NCI-H1436 treated with DMSO at 0.1 percent for 48 hours (cell line): ENCODE measurements at regions not wholly inside any gene's neighbourhood (a gene's known extent, or its start where the extent isn't known, plus 50 kb on each side); places are given as distances from the start of the nearest gene placed in this dataset.
A peak's percentile ranks its signal among the peaks of the same experiment; 100 is the strongest.

Source experiments
- DNase-seq: peaks from one replicate; lab custom pipeline; 2025; lab: John Stamatoyannopoulos, UW

- no peak for DNase-seq
Observed at GRCh38 chr5:68407311-68408239, 192.0 kb downstream of the PIK3R1 start.

- DNase-seq, result peak; percentile 14
Observed at GRCh38 chr5:68408345-68408871, 192.9 kb downstream of the PIK3R1 start.

DNA sequence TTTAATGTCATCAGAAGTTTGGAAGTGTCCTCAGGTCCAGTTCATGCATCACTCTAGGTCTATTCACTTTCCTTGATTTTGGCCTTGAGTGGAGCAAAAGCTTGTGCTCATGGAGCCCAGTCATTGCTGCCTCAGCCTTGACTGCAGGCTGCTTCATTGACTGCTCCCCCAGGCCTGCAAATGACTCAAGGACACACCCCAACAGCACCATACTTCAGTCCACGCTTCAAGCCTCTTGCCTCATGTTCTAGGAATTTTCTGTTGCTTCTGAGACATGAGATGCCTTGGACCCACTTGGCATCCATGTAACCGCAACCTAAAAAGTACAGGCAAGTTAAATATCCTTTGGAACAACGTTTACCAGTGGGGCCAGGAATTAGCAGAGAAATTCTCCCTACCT is 193.7 kb downstream of the PIK3R1 start:
- no peak for DNase-seq

GRCh38 chr5:68411161-68411560 is 195.6 kb downstream of the PIK3R1 start:
- DNase-seq, result no peak

- DNase-seq, result no peak
Observed at GRCh38 chr5:68415177-68416085, 199.9 kb downstream of the PIK3R1 start.

DNA sequence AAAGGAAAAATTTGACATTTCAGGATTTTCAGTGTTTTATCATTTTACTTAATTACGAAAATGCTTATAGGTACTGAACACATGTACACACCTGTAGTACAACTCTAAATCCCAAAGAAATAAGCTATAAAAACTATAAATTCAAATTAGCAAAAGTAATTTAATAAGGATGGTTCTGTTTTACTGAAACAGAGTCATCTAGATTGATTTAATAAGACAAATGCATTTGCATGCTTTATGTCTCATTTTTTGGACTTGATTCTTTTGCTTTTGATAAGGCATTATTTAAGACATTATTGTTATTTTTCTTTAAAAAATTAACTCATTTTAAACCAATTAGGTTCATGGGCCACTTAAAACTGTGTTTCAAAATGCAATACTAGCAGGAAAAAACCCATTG is 201.2 kb downstream of the PIK3R1 start:
- no peak for DNase-seq

DNA sequence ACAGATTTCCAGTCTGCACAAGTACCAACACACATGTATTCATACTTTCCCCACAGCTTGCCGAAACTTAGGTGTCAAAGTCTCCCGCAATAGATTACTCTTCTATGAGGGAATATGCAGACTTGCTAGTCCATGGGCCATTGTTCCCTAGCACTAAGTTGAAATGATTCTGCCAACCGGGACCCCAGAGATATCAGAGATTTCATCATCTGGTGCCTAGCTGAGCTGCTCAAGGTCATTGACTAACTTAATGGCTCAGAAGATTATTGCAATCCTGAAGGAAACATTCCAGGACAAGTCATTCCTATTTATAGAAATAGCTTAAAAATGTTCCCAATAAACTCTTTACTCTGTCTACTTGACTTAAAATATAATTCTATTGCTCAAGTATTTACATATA is 202.6 kb downstream of the PIK3R1 start:
- DNase-seq, result no peak

DNA sequence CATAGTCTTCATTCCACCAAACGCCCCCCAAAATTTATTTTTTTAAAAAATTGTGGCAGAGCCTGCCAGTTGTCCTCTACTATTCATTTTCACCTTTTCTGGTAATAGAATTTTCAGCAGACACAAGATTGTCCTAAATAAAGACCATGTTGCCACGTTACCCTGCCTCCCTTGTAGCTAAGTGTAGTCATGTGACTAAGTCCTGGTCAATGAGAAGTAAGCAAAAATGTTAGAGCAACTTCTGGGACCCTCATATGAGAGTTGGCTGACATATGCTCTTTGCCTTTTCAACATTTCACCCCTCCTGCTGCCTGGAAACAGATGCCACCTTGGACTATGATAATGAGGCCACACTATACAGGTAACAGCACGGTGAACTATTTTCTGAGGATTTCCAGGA is 203.1 kb downstream of the PIK3R1 start:
- no peak for DNase-seq

GRCh38 chr5:68419081-68419636 is 203.6 kb downstream of the PIK3R1 start:
- DNase-seq, result no peak

GRCh38 chr5:68419637-68420452 is 204.3 kb downstream of the PIK3R1 start:
- no peak for DNase-seq

DNA sequence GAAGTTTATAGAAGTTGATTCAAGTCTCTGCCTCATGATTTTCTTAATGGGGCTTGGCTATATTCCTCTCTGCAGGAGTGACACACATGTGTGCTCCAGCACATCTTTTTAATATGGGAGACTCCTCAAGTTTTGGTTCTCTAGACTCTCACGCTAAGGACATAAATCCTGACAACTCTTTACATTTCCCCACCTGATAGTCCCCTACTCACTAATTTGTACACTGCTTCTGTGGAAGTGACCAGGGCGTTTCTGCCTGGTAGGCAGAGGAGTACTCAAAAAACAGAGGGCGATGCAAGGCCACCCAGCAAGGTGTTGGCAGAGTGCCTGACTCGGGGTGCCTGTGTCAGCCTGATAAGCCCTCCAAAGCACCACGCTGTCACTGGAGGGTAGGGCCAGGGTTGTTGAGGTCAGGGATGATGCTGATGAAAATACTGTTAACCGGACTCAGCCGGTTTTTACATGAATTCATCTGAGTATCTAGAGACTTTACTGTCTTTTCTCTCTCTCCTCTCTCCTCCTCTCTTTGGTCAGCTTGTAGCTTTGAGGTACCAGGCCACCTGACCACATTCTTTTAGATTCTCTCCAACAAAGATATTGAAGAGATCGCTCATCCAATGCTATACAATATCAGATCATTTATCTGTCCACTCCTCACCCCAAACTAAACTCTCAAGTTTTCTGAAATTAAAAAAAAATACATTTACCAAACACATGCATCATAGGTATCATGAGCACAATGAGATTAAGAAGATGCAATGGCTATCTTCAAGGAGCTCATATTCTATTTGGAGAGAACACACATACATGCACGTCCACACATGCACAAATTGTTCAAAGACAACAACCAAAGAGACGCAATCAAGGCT is 205.2 kb downstream of the PIK3R1 start:
- no peak for DNase-seq

DNA sequence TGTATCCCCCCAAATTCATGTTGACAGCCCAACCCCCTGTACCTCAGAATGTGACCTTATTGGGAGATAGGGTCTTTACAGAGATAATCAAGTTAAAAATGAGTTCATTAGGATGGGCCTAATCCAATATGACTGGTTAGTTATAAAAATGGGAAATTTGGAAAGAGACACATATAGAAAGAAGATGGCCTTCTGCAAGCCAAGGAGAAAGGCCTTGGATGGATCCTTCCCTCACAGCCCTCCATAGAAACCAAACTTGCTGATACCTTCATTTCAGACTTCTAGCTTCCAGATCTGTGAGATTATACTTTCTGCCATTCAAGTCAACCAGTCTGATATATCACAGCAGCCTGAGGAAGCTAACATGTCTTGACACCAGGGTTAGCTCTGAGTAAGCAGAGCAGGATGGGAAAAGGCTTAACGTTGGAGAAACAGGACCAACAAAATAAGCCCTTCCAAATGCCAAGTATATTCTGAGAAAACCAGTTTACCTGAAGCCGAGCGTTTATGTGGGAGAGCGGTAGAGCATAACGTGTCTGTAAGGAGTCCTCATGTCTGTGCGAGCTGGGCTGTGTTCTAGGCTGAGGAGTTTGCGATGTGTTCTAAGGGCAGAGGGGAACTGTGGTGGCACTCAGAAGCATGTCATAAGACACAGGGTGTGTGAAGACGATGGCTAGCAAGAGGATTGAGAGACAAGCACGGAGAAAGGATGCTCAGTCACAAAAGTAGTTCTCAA is 206.1 kb downstream of the PIK3R1 start:
- DNase-seq, result no peak

DNA sequence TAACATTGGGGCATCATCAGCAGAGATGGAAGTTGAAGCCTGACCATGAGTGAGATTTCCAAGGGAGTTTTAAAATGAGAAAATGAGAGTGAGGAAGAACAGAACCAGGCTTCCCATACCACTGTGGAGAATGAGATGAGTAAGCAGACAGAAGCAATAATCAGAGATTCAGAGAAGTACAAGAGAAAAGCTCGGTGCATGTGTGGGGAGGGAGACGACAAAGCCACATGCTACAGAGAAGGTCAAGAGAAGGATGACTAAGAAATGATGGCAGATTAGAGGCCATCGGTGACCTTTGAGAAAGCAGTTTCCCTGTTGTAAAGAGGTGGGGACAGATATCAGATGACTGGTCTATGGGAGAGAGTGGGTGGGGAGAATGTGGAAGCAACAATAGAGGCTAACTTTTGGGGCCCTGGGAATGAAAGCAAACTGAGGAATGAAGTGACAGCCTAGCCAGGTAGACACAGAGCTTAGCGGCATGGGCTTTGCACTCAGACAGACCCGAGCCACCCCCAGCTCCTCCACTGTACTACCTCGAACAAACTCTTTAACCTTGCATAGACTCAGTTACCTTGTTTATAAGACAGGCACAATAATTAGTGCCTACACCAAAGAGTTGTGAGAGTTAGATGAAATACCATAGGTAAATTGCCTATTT is 207.7 kb downstream of the PIK3R1 start:
- DNase-seq, result no peak

GRCh38 chr5:68424799-68425537 is 209.4 kb downstream of the PIK3R1 start:
- no peak for DNase-seq

GRCh38 chr5:68426586-68426985 is 211.0 kb downstream of the PIK3R1 start:
- no peak for DNase-seq

DNA sequence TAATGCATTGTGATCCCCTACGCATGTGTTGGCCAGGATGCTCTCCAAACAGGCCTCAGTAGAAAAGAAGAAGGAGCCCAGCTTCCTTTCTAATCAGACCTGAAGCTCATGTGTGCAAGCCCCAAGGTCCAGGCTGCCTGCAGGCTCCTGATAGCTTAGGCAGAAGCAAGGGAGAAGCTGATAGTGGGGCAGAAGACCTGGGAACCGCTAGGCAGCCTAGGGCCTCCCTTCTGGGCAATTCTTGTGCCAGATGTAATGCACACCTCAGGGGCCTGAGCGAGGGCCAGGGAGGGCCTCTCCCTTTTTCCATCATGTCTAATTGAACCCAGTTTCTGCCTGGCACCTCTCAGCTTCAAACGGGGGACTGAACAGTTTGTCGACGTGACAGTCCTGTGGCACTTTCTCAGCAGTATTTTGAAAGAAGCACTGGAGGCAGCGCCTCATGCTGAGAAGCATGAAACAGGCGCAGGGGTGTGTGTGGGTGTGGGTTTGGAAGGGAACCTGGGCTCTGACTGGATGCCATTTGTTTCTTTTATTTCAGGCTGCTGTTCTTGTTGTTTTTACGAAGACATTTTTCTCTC is 212.8 kb downstream of the PIK3R1 start:
- no peak for DNase-seq

- no peak for DNase-seq
Observed at GRCh38 chr5:68429510-68429909, 214.0 kb downstream of the PIK3R1 start.

DNA sequence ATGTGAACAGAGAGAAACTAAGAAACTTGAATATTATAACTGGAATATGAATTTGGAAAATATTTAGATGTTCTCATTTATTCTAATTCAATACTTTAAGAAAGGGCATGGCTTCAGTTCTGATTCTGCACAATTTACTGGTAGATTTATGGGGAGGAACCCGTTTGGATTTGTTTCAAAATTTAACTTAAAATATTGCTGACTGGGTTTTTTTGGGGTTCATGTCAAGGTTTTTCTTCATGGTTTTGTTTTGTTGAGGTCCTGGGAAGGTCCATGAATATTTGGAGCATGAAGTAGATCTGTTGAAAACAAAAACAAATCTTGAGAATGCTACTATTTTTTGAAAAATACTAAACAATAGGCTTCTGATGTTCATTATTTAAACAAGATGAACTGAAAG is 214.7 kb downstream of the PIK3R1 start:
- no peak for DNase-seq
